HepG2 (cell line): ENCODE measurements at regions not wholly inside any gene's neighbourhood (a gene's known extent, or its start where the extent isn't known, plus 50 kb on each side); places are given as distances from the start of the nearest gene placed in this dataset.

Experiments used
- ATAC-seq: fragments of 200-7000 bp; cut with Tn5 transposase; 3 replicates; pipeline ENCODE4 v1.9.1; 2020; ENCODE audit warnings: mild to moderate bottlenecking, moderate library complexity
- BruUV-seq: library from RNA; stranded (reverse); fragments of 400-500 nt; replicated peaks from 2 replicates; lab custom pipeline; 2021; lab: Mats Ljungman, UMichigan
- CTCF ChIA-PET: fragments of 300-600 bp; formaldehyde crosslinking; extraction: SDS; loops from one replicate; lab custom pipeline; 2021; ENCODE audit warnings: low total read pairs, inconsistent platforms, low intra/inter-chr PET ratio; lab: Yijun Ruan, JAX
- POLR2A ChIA-PET: fragments of 350-600 bp; sonication (Branson Sonifier 250); formaldehyde crosslinking; loops from one replicate; lab custom pipeline; 2020; ENCODE audit warnings: antibody characterized with exemption, inconsistent platforms; lab: Yijun Ruan, JAX
- DNase-seq: peaks from one replicate; pipeline ENCODE4 v3.0.0-alpha.2; 2015; ENCODE audit warnings: low spot score
- FAIRE-seq: peaks from 3 replicates; lab custom pipeline; 2011; peaks lifted over from hg19 to GRCh38; lab: Jason Lieb, UNC
- H2AFZ ChIP-seq: one replicate; pipeline ENCODE4 v1.6.1; 2011; ENCODE audit warnings: low read length, inconsistent platforms
- H3K27ac ChIP-seq: fragments of 300-600 bp; 3 replicates; pipeline ENCODE4 v1.8.0; 2011; ENCODE audit warnings: mixed run types, mild to moderate bottlenecking, mixed read lengths, low read length, inconsistent platforms; ENCODE audit not compliant: insufficient read depth; ENCODE audit errors: extremely low read length
- H3K27me3 ChIP-seq, 2 experiments: fragments of 200-600 bp in 1 of 2; 2 replicates in 1 of 2; 3 replicates in 1 of 2; pipeline versions ENCODE4 v1.6.0 to v1.8.0; 2011; ENCODE audit warnings: low read length in 2 of 2, mild to moderate bottlenecking in 2 of 2, moderate library complexity in 2 of 2, inconsistent platforms in 1 of 2; ENCODE audit not compliant: insufficient read depth in 2 of 2, control insufficient read depth in 1 of 2
- H3K36me3 ChIP-seq, 2 experiments: fragments of 200-600 bp in 1 of 2; replicated peaks in 1 of 2; 2 replicates in 1 of 2; 3 replicates in 1 of 2; pipeline versions ENCODE4 v1.5.1 to v1.8.0; 2011; ENCODE audit warnings: low read length in 2 of 2, inconsistent platforms in 1 of 2; ENCODE audit not compliant: insufficient read depth in 2 of 2, control insufficient read depth in 1 of 2
- H3K4me1 ChIP-seq: 2 replicates; pipeline ENCODE4 v1.5.1; 2012; ENCODE audit warnings: low read length, inconsistent platforms; ENCODE audit not compliant: insufficient read depth
- H3K4me2 ChIP-seq: 2 replicates; pipeline ENCODE4 v1.6.0; 2011; ENCODE audit warnings: low read depth, low read length, inconsistent platforms
- H3K4me3 ChIP-seq, 3 experiments: fragments of 200-600 bp in 1 of 3; sonication (generic), shearing (Covaris generic) in 1 of 3; replicated peaks in 1 of 3; 2 replicates each; pipeline ENCODE4 v1.5.1; 2011 to 2016; ENCODE audit warnings: low read length in 3 of 3, inconsistent platforms in 2 of 3, low read depth in 2 of 3, mild to moderate bottlenecking in 2 of 3, control low read depth in 1 of 3, mixed read lengths in 1 of 3; ENCODE audit not compliant: insufficient read depth in 1 of 3
- H3K79me2 ChIP-seq: one replicate; pipeline ENCODE4 v1.6.1; 2011; ENCODE audit warnings: low read length, inconsistent platforms; ENCODE audit not compliant: insufficient read depth
- H3K9ac ChIP-seq: 2 replicates; pipeline ENCODE4 v1.6.0; 2011; ENCODE audit warnings: mild to moderate bottlenecking, low read depth, low read length, inconsistent platforms; ENCODE audit not compliant: insufficient read depth
- H3K9me3 ChIP-seq: 2 replicates; pipeline ENCODE4 v1.5.1; 2012; ENCODE audit warnings: mild to moderate bottlenecking, low read length
- H4K20me1 ChIP-seq: 2 replicates; pipeline ENCODE4 v1.6.0; 2011; ENCODE audit warnings: inconsistent platforms, mild to moderate bottlenecking, low read length, moderate library complexity; ENCODE audit not compliant: insufficient read depth
- ELF3 ChIP-seq: IDR thresholded peaks from 2 replicates; pipeline ENCODE4 v1.6.1; 2016; ENCODE audit warnings: missing genetic modification reagents, missing compliant biosample characterization
- ELF4 ChIP-seq: sonication (generic); formaldehyde crosslinking; IDR thresholded peaks from 2 replicates; pipeline ENCODE4 v1.5.0; 2020; ENCODE audit warnings: missing genetic modification reagents, mild to moderate bottlenecking, moderate library complexity, borderline replicate concordance
- HNRNPK ChIP-seq: fragments of 200-400 bp; formaldehyde crosslinking; IDR thresholded peaks from 2 replicates; pipeline ENCODE4 v1.6.1; 2018; ENCODE audit warnings: low read length, low read depth, moderate library complexity, mild to moderate bottlenecking; ENCODE audit not compliant: poor library complexity, severe bottlenecking
- KDM3A ChIP-seq: IDR thresholded peaks from 2 replicates; pipeline ENCODE4 v1.6.1; 2018; ENCODE audit warnings: low read depth, missing compliant biosample characterization
- MIER2 ChIP-seq: IDR thresholded peaks from 2 replicates; pipeline ENCODE4 v1.6.1; 2016; ENCODE audit warnings: missing biosample characterization, missing genetic modification reagents
- PHF5A ChIP-seq: IDR thresholded peaks from one replicate; pipeline ENCODE4 v1.6.1; 2018; ENCODE audit warnings: low read depth, missing genetic modification reagents; ENCODE audit not compliant: unreplicated experiment
- PRPF4 ChIP-seq: fragments of 200-400 bp; formaldehyde crosslinking; IDR thresholded peaks from 2 replicates; pipeline ENCODE4 v1.6.1; 2016; ENCODE audit warnings: low read length, low read depth; ENCODE audit not compliant: poor library complexity, severe bottlenecking
- REST ChIP-seq, 2 experiments: IDR thresholded peaks; 2 replicates each; pipeline ENCODE4 v1.6.1; 2011 to 2012; ENCODE audit warnings: low read length in 2 of 2, borderline replicate concordance in 1 of 2, low read depth in 1 of 2, mild to moderate bottlenecking in 1 of 2, moderate library complexity in 1 of 2
- SP5 ChIP-seq: IDR thresholded peaks from 2 replicates; pipeline ENCODE4 v1.6.1; 2016; ENCODE audit warnings: low read depth, borderline replicate concordance
- TBP ChIP-seq: sonication (generic); formaldehyde crosslinking; IDR thresholded peaks from 2 replicates; pipeline ENCODE4 v1.5.0; 2020; ENCODE audit warnings: missing genetic modification reagents
- TFDP1 ChIP-seq: IDR thresholded peaks from 2 replicates; pipeline ENCODE4 v1.6.1; 2016; ENCODE audit warnings: missing compliant biosample characterization, missing genetic modification reagents, borderline replicate concordance
- THAP7 ChIP-seq: sonication (generic); formaldehyde crosslinking; IDR thresholded peaks from 2 replicates; pipeline ENCODE4 v1.8.1; 2023; ENCODE audit warnings: mild to moderate bottlenecking, missing genetic modification reagents
- ZNF280B ChIP-seq: sonication (generic); formaldehyde crosslinking; IDR thresholded peaks from 2 replicates; pipeline ENCODE4 v1.5.0; 2020; ENCODE audit warnings: missing genetic modification reagents, mild to moderate bottlenecking, borderline replicate concordance
- ZNF317 ChIP-seq: sonication (generic); formaldehyde crosslinking; IDR thresholded peaks from 2 replicates; pipeline ENCODE4 v1.5.0; 2020; ENCODE audit warnings: mild to moderate bottlenecking, missing genetic modification reagents
- ZNF605 ChIP-seq: sonication (generic); formaldehyde crosslinking; IDR thresholded peaks from 2 replicates; pipeline ENCODE4 v1.8.0; 2022; ENCODE audit warnings: mild to moderate bottlenecking, missing genetic modification reagents
- ZNF800 ChIP-seq: sonication (generic); formaldehyde crosslinking; IDR thresholded peaks from 2 replicates; pipeline ENCODE4 v1.4.0; 2020; ENCODE audit warnings: missing genetic modification reagents
- ZNF850 ChIP-seq: sonication (generic); formaldehyde crosslinking; conservative IDR thresholded peaks from 2 replicates; pipeline ENCODE4 v1.9.0; 2021; ENCODE audit warnings: mild to moderate bottlenecking, missing genetic modification reagents
- WGBS: methylation state at CpG from one replicate; pipeline ENCODE4 v1.1.6; 2017; ENCODE audit warnings: low lambda C conversion rate; 5-methylcytosine and 5-hydroxymethylcytosine counted together
- in situ Hi-C: cut with HindIII; loops from 2 replicates; pipeline ENCODE4 v1.10.0; 2017; ENCODE audit warnings: low pct_unique_long_range_greater_than_20kb; ENCODE audit not compliant: extremely low pct_ligation_motif_present
- intact Hi-C: fragments of 100-400 bp; cut with micrococcal nuclease; formaldehyde crosslinking; loops from one replicate; pipeline ENCODE4 v1.10.0; 2022; ENCODE audit not compliant: unreplicated experiment

GRCh38 chr6:12440981-12441380 lies 150.8 kb downstream of the EDN1 start:
- BruUV-seq = no TSS peak
- H3K4me2 ChIP-seq = no peak overlapping the region
- WGBS = 4% methylated on average over 3 of the region's 3 CpGs
- no peak for ATAC-seq
- no peak overlapping the region for H3K27ac ChIP-seq
- CTCF ChIA-PET = no interaction called here
- no peaks in the 10 kb centered on the region for H3K79me2 ChIP-seq
- no peaks in the 10 kb centered on the region for H4K20me1 ChIP-seq
- H3K4me1 ChIP-seq = peaks cover 13% of the 10 kb centered on the region
- H3K36me3 ChIP-seq = no peaks in the 10 kb centered on the region
- in situ Hi-C loops (no loop called here), intact Hi-C loops (no loop called here)
- H3K4me3 ChIP-seq = no peak overlapping the region
- H3K27me3 ChIP-seq = no peaks in the 10 kb centered on the region
- no peak overlapping the region for H3K9ac ChIP-seq
- H2AFZ ChIP-seq = no peak overlapping the region
- H3K9me3 ChIP-seq = no peaks in the 10 kb centered on the region
- POLR2A ChIA-PET = no interaction called here
- no peak for FAIRE-seq
- no peak for DNase-seq
- no peak for TF ChIP-seq TFDP1
- TF ChIP-seq ZNF800 = no peak
- no peak for TF ChIP-seq PHF5A (CRISPR knock-in tag)
- TF ChIP-seq ZNF280B = no peak
- no peak for TF ChIP-seq ZNF605 (CRISPR knock-in tag)
- TF ChIP-seq ELF3 (CRISPR knock-in tag) = 0 out of 2 replicates have a peak, but pooled peaks have one; percentile 22
- TF ChIP-seq ZNF317 = no peak
- TF ChIP-seq ELF4 (CRISPR knock-in tag) = no peak
- TF ChIP-seq THAP7 (CRISPR knock-in tag) = no peak
- no peak for TF ChIP-seq HNRNPK
- no peak for TF ChIP-seq PRPF4
- no peak for TF ChIP-seq ZNF850 (CRISPR knock-in tag)
- TF ChIP-seq SP5 (CRISPR knock-in tag) = no peak
- TF ChIP-seq KDM3A (CRISPR knock-in tag) = no peak
- TF ChIP-seq MIER2 (CRISPR knock-in tag) = peak; percentile 96
- no peak for TF ChIP-seq TBP (CRISPR knock-in tag)
- TF ChIP-seq REST (IDR thresholded peaks at IDR 0.05; ENCODE audit: borderline replicate concordance in 1 of 2, low read depth in 1 of 2, low read length in 2 of 2) = peak; percentile 65 to 94
